ENCODE measurements at regions not wholly inside any gene's neighbourhood (a gene's known extent, or its start where the extent isn't known, plus 50 kb on each side); places are given as distances from the start of the nearest gene placed in this dataset.

DNA sequence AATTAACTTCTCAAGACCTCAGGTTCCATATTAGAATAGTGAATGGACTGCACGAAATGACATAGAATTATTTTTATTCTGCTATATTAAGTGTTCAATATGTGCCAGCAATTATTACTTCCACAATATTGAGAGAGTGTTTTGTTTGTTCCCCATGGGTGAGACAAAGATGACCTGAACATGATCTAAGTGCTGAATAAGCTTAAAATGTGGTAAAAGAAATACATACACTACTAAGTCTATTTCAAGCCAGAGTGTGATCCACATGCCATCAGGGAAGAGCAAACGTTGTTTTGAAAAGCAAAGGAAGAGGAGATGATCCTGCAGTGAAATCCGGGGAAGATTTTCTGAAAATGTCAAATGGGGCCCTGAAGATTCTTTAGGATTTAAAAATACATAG, 59.8 kb upstream of the RUNX1 start:
- ATAC-seq (no peak), FAIRE-seq (no peak), DNase-seq (ENCODE audit: low spot score) (no peak)
- Histone ChIP-seq H3K9me3 (ENCODE audit: low read length) (no peaks in the 10 kb centered on the region), H3K27ac (ENCODE audit: extremely low read length, insufficient read depth, low read length) (no peak overlapping the region), H2AFZ (ENCODE audit: low read length) (no peak overlapping the region), H3K9ac (ENCODE audit: insufficient read depth, low read depth, low read length) (no peak overlapping the region), H4K20me1 (ENCODE audit: insufficient read depth, low read length) (no peaks in the 10 kb centered on the region), H3K36me3 (replicated peaks in 1 of 2; ENCODE audit: control insufficient read depth in 1 of 2, insufficient read depth in 2 of 2, low read length in 2 of 2) (no peaks in the 10 kb centered on the region), H3K4me1 (ENCODE audit: insufficient read depth, low read length) (no peaks in the 10 kb centered on the region), H3K4me2 (ENCODE audit: low read depth, low read length) (no peak overlapping the region), H3K4me3 (replicated peaks in 1 of 3; ENCODE audit: insufficient read depth in 1 of 3, low read depth in 2 of 3, low read length in 3 of 3) (no peak overlapping the region), H3K79me2 (ENCODE audit: insufficient read depth, low read length) (no peaks in the 10 kb centered on the region), H3K27me3 (ENCODE audit: control insufficient read depth in 1 of 2, insufficient read depth in 2 of 2, low read length in 2 of 2) (no peaks in the 10 kb centered on the region; a peak in 1 of 5 replicates)
- in situ Hi-C loops (cut with HindIII; ENCODE audit: extremely low pct_ligation_motif_present, low pct_unique_long_range_greater_than_20kb): no loop called here
- no TSS peak for BruUV-seq (replicated peaks)
- ChIA-PET CTCF (ENCODE audit: low intra/inter-chr PET ratio, low total read pairs) (no interaction called here), POLR2A (no interaction called here)
- TF ChIP-seq, protein P1, sequence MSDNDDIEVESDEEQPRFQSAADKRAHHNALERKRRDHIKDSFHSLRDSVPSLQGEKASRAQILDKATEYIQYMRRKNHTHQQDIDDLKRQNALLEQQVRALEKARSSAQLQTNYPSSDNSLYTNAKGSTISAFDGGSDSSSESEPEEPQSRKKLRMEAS (IDR thresholded peaks at IDR 0.05): no peak
- TF ChIP-seq MAFK (conservative IDR thresholded peaks at IDR 0.05 in 1 of 2, IDR thresholded peaks at IDR 0.05 in 1 of 2; ENCODE audit: low read length in 2 of 2) (peak; percentile 33 to 73; a peak in 3 of 4 replicates), KAT8 (CRISPR knock-in tag; IDR thresholded peaks at IDR 0.05) (no peak), ZNF883 (CRISPR knock-in tag; IDR thresholded peaks at IDR 0.05; ENCODE audit: not compliant biosample characterization) (no peak), MAFF (IDR thresholded peaks at IDR 0.05; ENCODE audit: low read depth, low read length) (peak; percentile 57), TBL1XR1 (IDR thresholded peaks at IDR 0.05; ENCODE audit: borderline replicate concordance, low read length, partially characterized antibody) (no peak)
- TF ChIP-seq, protein P2, sequence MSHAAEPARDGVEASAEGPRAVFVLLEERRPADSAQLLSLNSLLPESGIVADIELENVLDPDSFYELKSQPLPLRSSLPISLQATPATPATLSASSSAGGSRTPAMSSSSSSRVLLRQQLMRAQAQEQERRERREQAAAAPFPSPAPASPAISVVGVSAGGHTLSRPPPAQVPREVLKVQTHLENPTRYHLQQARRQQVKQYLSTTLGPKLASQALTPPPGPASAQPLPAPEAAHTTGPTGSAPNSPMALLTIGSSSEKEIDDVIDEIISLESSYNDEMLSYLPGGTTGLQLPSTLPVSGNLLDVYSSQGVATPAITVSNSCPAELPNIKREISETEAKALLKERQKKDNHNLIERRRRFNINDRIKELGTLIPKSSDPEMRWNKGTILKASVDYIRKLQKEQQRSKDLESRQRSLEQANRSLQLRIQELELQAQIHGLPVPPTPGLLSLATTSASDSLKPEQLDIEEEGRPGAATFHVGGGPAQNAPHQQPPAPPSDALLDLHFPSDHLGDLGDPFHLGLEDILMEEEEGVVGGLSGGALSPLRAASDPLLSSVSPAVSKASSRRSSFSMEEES (CRISPR knock-in tag; IDR thresholded peaks at IDR 0.05): no peak
- 21% methylated on average over 3 of the region's 3 CpGs for WGBS (ENCODE audit: low lambda C conversion rate)
- intact Hi-C loops (cut with micrococcal nuclease; ENCODE audit: unreplicated experiment): no loop called here

DNA sequence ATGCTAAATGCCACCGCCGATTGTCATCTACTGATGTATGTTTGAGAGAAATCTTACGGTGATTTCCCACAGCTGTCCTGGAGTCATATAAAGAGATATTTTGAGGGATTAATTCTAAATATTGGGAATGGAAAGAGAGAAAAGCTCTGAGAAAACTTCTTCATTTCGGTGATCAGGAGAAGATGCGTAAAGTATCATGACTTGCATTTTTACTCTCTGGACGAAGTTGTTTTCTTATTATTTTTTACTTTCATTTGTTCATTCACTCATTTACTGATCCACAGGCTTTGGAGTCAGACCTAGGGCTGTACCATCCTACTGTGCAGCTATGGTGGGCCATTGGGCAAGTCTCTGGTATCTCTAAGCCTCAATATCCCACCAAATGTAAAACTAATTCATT, 58.4 kb upstream of the RUNX1 start:
- H3K4me1 ChIP-seq (ENCODE audit: insufficient read depth, low read length): peaks cover 11% of the 10 kb centered on the region
- ChIA-PET POLR2A (no interaction called here), CTCF (ENCODE audit: low intra/inter-chr PET ratio, low total read pairs) (no interaction called here)
- FAIRE-seq: no peak
- H3K9ac ChIP-seq (ENCODE audit: insufficient read depth, low read depth, low read length): no peak overlapping the region
- intact Hi-C loops (cut with micrococcal nuclease; ENCODE audit: unreplicated experiment) (no loop called here), in situ Hi-C loops (cut with HindIII; ENCODE audit: extremely low pct_ligation_motif_present, low pct_unique_long_range_greater_than_20kb) (no loop called here)
- H3K4me3 ChIP-seq (replicated peaks in 1 of 3; ENCODE audit: insufficient read depth in 1 of 3, low read depth in 2 of 3, low read length in 3 of 3): no peak overlapping the region
- H2AFZ ChIP-seq (ENCODE audit: low read length): no peak overlapping the region
- WGBS (ENCODE audit: low lambda C conversion rate): 67% methylated on average over 6 of the region's 6 CpGs
- ATAC-seq: no peak
- H3K27ac ChIP-seq (ENCODE audit: extremely low read length, insufficient read depth, low read length): no peak overlapping the region
- BruUV-seq (replicated peaks): no TSS peak
- no peaks in the 10 kb centered on the region; a peak in 1 of 5 replicates for H3K27me3 ChIP-seq (ENCODE audit: control insufficient read depth in 1 of 2, insufficient read depth in 2 of 2, low read length in 2 of 2)
- no peak overlapping the region for H3K4me2 ChIP-seq (ENCODE audit: low read depth, low read length)
- H4K20me1 ChIP-seq (ENCODE audit: insufficient read depth, low read length): no peaks in the 10 kb centered on the region
- TF ChIP-seq NFE2L2 (IDR thresholded peaks at IDR 0.05; ENCODE audit: low read length) (peak; percentile 75), NR2F2 (IDR thresholded peaks at IDR 0.05; ENCODE audit: borderline replicate concordance, low read depth) (no peak)
- H3K36me3 ChIP-seq (replicated peaks in 1 of 2; ENCODE audit: control insufficient read depth in 1 of 2, insufficient read depth in 2 of 2, low read length in 2 of 2): no peaks in the 10 kb centered on the region
- H3K9me3 ChIP-seq (ENCODE audit: low read length): no peaks in the 10 kb centered on the region
- DNase-seq (ENCODE audit: low spot score): no peak
- no peaks in the 10 kb centered on the region for H3K79me2 ChIP-seq (ENCODE audit: insufficient read depth, low read length)

Measured in HepG2 (cell line).